HepG2 (cell line): ENCODE measurements at regions not wholly inside any gene's neighbourhood (a gene's known extent, or its start where the extent isn't known, plus 50 kb on each side); places are given as distances from the start of the nearest gene placed in this dataset.
A peak's percentile ranks its signal among the peaks of the same experiment; 100 is the strongest.

ENCODE experiments used
- ATF5 ChIP-seq: sonication (generic); formaldehyde crosslinking; IDR thresholded peaks from 2 replicates; pipeline ENCODE4 v1.4.0; 2020; ENCODE audit warnings: mild to moderate bottlenecking, low read depth, missing genetic modification reagents
- EZH2 ChIP-seq: conservative IDR thresholded peaks from 2 replicates; pipeline ENCODE4 v1.6.1; 2012; ENCODE audit warnings: mild to moderate bottlenecking, low read depth, low read length, moderate library complexity
- FOXM1 ChIP-seq: sonication (generic); formaldehyde crosslinking; IDR thresholded peaks from 2 replicates; pipeline ENCODE4 v1.5.0; 2020; ENCODE audit warnings: missing genetic modification reagents
- HNRNPLL ChIP-seq: fragments of 200-400 bp; formaldehyde crosslinking; IDR thresholded peaks from 2 replicates; pipeline ENCODE4 v1.6.1; 2017; ENCODE audit warnings: mild to moderate bottlenecking, low read depth, low read length; ENCODE audit not compliant: poor library complexity, severe bottlenecking
- JUN ChIP-seq: sonication (generic); formaldehyde crosslinking; IDR thresholded peaks from 2 replicates; pipeline ENCODE4 v1.4.0; 2020; ENCODE audit warnings: mild to moderate bottlenecking, missing genetic modification reagents
- JUND ChIP-seq: sonication (generic); formaldehyde crosslinking; IDR thresholded peaks from 2 replicates; pipeline ENCODE4 v1.8.0; 2022; ENCODE audit warnings: mild to moderate bottlenecking, missing genetic modification reagents
- KMT2B ChIP-seq: IDR thresholded peaks from 2 replicates; pipeline ENCODE4 v1.6.1; 2016; ENCODE audit warnings: missing genetic modification reagents, missing compliant biosample characterization
- PHF21A ChIP-seq: sonication (generic); formaldehyde crosslinking; IDR thresholded peaks from 2 replicates; pipeline ENCODE4 v1.5.0; 2020; ENCODE audit warnings: mild to moderate bottlenecking, missing genetic modification reagents
- RAD51 ChIP-seq: fragments of 450-650 bp; IDR thresholded peaks from 2 replicates; pipeline ENCODE4 v1.6.1; 2016; ENCODE audit warnings: borderline replicate concordance
- SIX4 ChIP-seq: sonication (generic); formaldehyde crosslinking; IDR thresholded peaks from 2 replicates; pipeline ENCODE4 v1.4.0; 2020; ENCODE audit warnings: missing genetic modification reagents
- TIGD3 ChIP-seq: sonication (generic); formaldehyde crosslinking; IDR thresholded peaks from 2 replicates; pipeline ENCODE4 v1.5.1; 2020; ENCODE audit warnings: mild to moderate bottlenecking, missing genetic modification reagents, borderline replicate concordance
- UBTF ChIP-seq: sonication (generic); formaldehyde crosslinking; IDR thresholded peaks from 2 replicates; pipeline ENCODE4 v1.4.0; 2020; ENCODE audit warnings: mild to moderate bottlenecking, missing genetic modification reagents
- ZMYM3 ChIP-seq: sonication (generic); formaldehyde crosslinking; IDR thresholded peaks from 2 replicates; pipeline ENCODE4 v1.5.1; 2020; ENCODE audit warnings: mild to moderate bottlenecking, missing genetic modification reagents
- ZNF510 ChIP-seq: sonication (generic); formaldehyde crosslinking; IDR thresholded peaks from 2 replicates; pipeline ENCODE4 v1.4.0; 2020; ENCODE audit warnings: low read depth, mild to moderate bottlenecking, missing genetic modification reagents
- ZNF615 ChIP-seq: sonication (generic); formaldehyde crosslinking; IDR thresholded peaks from 2 replicates; pipeline ENCODE4 v1.5.0; 2020; ENCODE audit warnings: mild to moderate bottlenecking, missing genetic modification reagents, borderline replicate concordance
- ZNF672 ChIP-seq: sonication (generic); formaldehyde crosslinking; IDR thresholded peaks from 2 replicates; pipeline ENCODE4 v1.8.1; 2022; ENCODE audit warnings: missing genetic modification reagents
- ZUFSP ChIP-seq: sonication (generic); formaldehyde crosslinking; IDR thresholded peaks from 2 replicates; pipeline ENCODE4 v1.9.0; 2021; ENCODE audit warnings: missing genetic modification reagents, mild to moderate bottlenecking, borderline replicate concordance
- TF ChIP-seq, protein P1 (sequence below): IDR thresholded peaks from 2 replicates; pipeline ENCODE4 v1.6.1; 2012; ENCODE audit warnings: low read depth, low read length, improper control_type of control experiment
- TF ChIP-seq, protein P2 (sequence below): sonication (generic); formaldehyde crosslinking; IDR thresholded peaks from 2 replicates; pipeline ENCODE4 v1.4.0; 2020; ENCODE audit warnings: missing genetic modification reagents

- TF ChIP-seq EZH2 (no peak), UBTF (CRISPR knock-in tag) (no peak), HNRNPLL (no peak), ZNF615 (CRISPR knock-in tag) (no peak), RAD51 (no peak), ZNF672 (CRISPR knock-in tag) (no peak), JUND (CRISPR knock-in tag) (no peak), PHF21A (peak; percentile 68), ATF5 (CRISPR knock-in tag) (no peak), SIX4 (CRISPR knock-in tag) (no peak), JUN (CRISPR knock-in tag) (no peak; the same call in 1 of the 2 replicates), FOXM1 (CRISPR knock-in tag) (no peak), TIGD3 (CRISPR knock-in tag) (no peak), ZMYM3 (CRISPR knock-in tag) (no peak), ZUFSP (no peak), KMT2B (CRISPR knock-in tag) (no peak), ZNF510 (CRISPR knock-in tag) (no peak)
- TF ChIP-seq, protein P1, sequence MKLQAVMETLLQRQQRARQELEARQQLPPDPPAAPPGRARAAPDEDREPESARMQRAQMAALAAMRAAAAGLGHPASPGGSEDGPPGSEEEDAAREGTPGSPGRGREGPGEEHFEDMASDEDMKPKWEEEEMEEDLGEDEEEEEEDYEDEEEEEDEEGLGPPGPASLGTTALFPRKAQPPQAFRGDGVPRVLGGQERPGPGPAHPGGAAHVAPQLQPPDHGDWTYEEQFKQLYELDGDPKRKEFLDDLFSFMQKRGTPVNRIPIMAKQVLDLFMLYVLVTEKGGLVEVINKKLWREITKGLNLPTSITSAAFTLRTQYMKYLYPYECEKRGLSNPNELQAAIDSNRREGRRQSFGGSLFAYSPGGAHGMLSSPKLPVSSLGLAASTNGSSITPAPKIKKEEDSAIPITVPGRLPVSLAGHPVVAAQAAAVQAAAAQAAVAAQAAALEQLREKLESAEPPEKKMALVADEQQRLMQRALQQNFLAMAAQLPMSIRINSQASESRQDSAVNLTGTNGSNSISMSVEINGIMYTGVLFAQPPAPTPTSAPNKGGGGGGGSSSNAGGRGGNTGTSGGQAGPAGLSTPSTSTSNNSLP: peak; percentile 20; the same call in 1 of the 2 replicates
- TF ChIP-seq, protein P2, sequence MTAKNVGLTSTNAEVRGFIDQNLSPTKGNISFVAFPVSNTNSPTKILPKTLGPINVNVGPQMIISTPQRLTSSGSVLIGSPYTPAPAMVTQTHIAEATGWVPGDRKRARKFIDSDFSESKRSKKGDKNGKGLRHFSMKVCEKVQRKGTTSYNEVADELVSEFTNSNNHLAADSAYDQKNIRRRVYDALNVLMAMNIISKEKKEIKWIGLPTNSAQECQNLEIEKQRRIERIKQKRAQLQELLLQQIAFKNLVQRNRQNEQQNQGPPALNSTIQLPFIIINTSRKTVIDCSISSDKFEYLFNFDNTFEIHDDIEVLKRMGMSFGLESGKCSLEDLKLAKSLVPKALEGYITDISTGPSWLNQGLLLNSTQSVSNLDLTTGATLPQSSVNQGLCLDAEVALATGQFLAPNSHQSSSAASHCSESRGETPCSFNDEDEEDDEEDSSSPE (CRISPR knock-in tag): no peak; the same call in 1 of the 2 replicates
These were observed 276.6 kb downstream of the SHQ1 start (continued) for GRCh38 chr3:72571638-72572114.
